ENCODE measurements at regions not wholly inside any gene's neighbourhood (a gene's known extent, or its start where the extent isn't known, plus 50 kb on each side); places are given as distances from the start of the nearest gene placed in this dataset.
A peak's percentile ranks its signal among the peaks of the same experiment; 100 is the strongest.
"Not testable (repeated sequence)": the region's sequence is repeated elsewhere in the genome, so short reads cannot be mapped to it uniquely, and the experiment has no call there.

- Histone ChIP-seq H3K23ac (ENCODE audit: low read depth, low read length, poor library complexity) (no peak overlapping the region), H3K4me1 (ENCODE audit: control insufficient read depth in 2 of 2, insufficient read depth in 1 of 2, low read depth in 1 of 2, low read length in 2 of 2) (no peaks in the 10 kb centered on the region), H2AFZ (ENCODE audit: low read length) (no peak overlapping the region), H2BK12ac (ENCODE audit: low read length) (no peak overlapping the region), H3K9ac (ENCODE audit: low read depth, low read length, poor library complexity) (peak overlapping the region; percentile 50), H2AK5ac (ENCODE audit: low read depth, low read length) (no peak overlapping the region), H3K27ac (replicated peaks; ENCODE audit: low read length) (no peak overlapping the region), H2BK120ac (ENCODE audit: low read depth, low read length) (no peak overlapping the region), H3K79me1 (ENCODE audit: low read depth, low read length) (no peaks in the 10 kb centered on the region), H3K14ac (ENCODE audit: low read length) (peak overlapping the region; percentile 49), H2BK5ac (ENCODE audit: low read length) (no peak overlapping the region), H3K4ac (ENCODE audit: low read length) (no peak overlapping the region), H3K18ac (ENCODE audit: low read length) (no peak overlapping the region), H2BK15ac (ENCODE audit: low read length) (no peak overlapping the region), H3K4me2 (ENCODE audit: insufficient read depth, low read length, poor library complexity, severe bottlenecking) (no peak overlapping the region), H3K4me3 (ENCODE audit: low read length in 2 of 2) (no peak overlapping the region), H4K8ac (ENCODE audit: low read depth, low read length) (no peak overlapping the region), H3K36me3 (replicated peaks in 1 of 2; ENCODE audit: control insufficient read depth in 2 of 2, insufficient read depth in 2 of 2, low read length in 2 of 2) (no peaks in the 10 kb centered on the region), H4K91ac (ENCODE audit: low read depth, low read length, poor library complexity) (no peak overlapping the region), H3K9me3 (replicated peaks in 1 of 2; ENCODE audit: control insufficient read depth in 2 of 2, insufficient read depth in 1 of 2, low read depth in 1 of 2, low read length in 2 of 2) (no peaks in the 10 kb centered on the region), H3K27me3 (ENCODE audit: control insufficient read depth in 3 of 3, insufficient read depth in 3 of 3, low read depth in 1 of 3, low read length in 3 of 3) (peaks cover 0 to 4% (median 0%) of the 10 kb centered on the region in 3 experiments)
- WGBS, 2 donors (ENCODE audit: extremely low coverage in 2 of 2, insufficient read length in 2 of 2, insufficient replicate concordance in 1 of 2): no CpG with 5 or more reads among the region's 8 CpGs
- DNase-seq (ENCODE audit: low spot score): no peak
Observed at GRCh38 chr6:4661391-4661790, 114.8 kb upstream of the CDYL start.

- Histone ChIP-seq H3K18ac (ENCODE audit: low read length) (peak overlapping the region; percentile 15), H2AK5ac (ENCODE audit: low read depth, low read length) (no peak overlapping the region), H3K23ac (ENCODE audit: low read depth, low read length, poor library complexity) (no peak overlapping the region), H3K4me3 (ENCODE audit: low read length in 2 of 2) (no peak overlapping the region), H3K4ac (ENCODE audit: low read length) (no peak overlapping the region), H4K91ac (ENCODE audit: low read depth, low read length, poor library complexity) (no peak overlapping the region), H2BK15ac (ENCODE audit: low read length) (no peak overlapping the region), H2BK5ac (ENCODE audit: low read length) (no peak overlapping the region), H4K8ac (ENCODE audit: low read depth, low read length) (no peak overlapping the region), H2BK12ac (ENCODE audit: low read length) (no peak overlapping the region), H3K4me2 (ENCODE audit: insufficient read depth, low read length, poor library complexity, severe bottlenecking) (no peak overlapping the region), H3K79me1 (ENCODE audit: low read depth, low read length) (no peaks in the 10 kb centered on the region), H3K27me3 (ENCODE audit: control insufficient read depth in 3 of 3, insufficient read depth in 3 of 3, low read depth in 1 of 3, low read length in 3 of 3) (peaks cover 0 to 4% (median 0%) of the 10 kb centered on the region in 3 experiments), H2AFZ (ENCODE audit: low read length) (no peak overlapping the region), H2BK120ac (ENCODE audit: low read depth, low read length) (no peak overlapping the region), H3K27ac (replicated peaks; ENCODE audit: low read length) (no peak overlapping the region), H3K9ac (ENCODE audit: low read depth, low read length, poor library complexity) (no peak overlapping the region), H3K14ac (ENCODE audit: low read length) (peak overlapping the region; percentile 49), H3K4me1 (ENCODE audit: control insufficient read depth in 2 of 2, insufficient read depth in 1 of 2, low read depth in 1 of 2, low read length in 2 of 2) (no peaks in the 10 kb centered on the region), H3K36me3 (replicated peaks in 1 of 2; ENCODE audit: control insufficient read depth in 2 of 2, insufficient read depth in 2 of 2, low read length in 2 of 2) (no peaks in the 10 kb centered on the region), H3K9me3 (replicated peaks in 1 of 2; ENCODE audit: control insufficient read depth in 2 of 2, insufficient read depth in 1 of 2, low read depth in 1 of 2, low read length in 2 of 2) (no peaks in the 10 kb centered on the region)
- DNase-seq (ENCODE audit: low spot score): no peak
- WGBS, 2 donors (ENCODE audit: extremely low coverage in 2 of 2, insufficient read length in 2 of 2, insufficient replicate concordance in 1 of 2): no CpG with 5 or more reads among the region's 22 CpGs
Observed at GRCh38 chr6:4660377-4661321, 115.6 kb upstream of the CDYL start.

GRCh38 chr6:4659719-4660118 lies 116.5 kb upstream of the CDYL start:
- H3K4me3 ChIP-seq (ENCODE audit: low read length in 2 of 2): not testable (repeated sequence)

GRCh38 chr6:4658486-4658885 lies 117.7 kb upstream of the CDYL start:
- Histone ChIP-seq H3K27ac (replicated peaks; ENCODE audit: low read length) (no peak overlapping the region), H3K9me3 (replicated peaks in 1 of 2; ENCODE audit: control insufficient read depth in 2 of 2, insufficient read depth in 1 of 2, low read depth in 1 of 2, low read length in 2 of 2) (no peaks in the 10 kb centered on the region), H3K9ac (ENCODE audit: low read depth, low read length, poor library complexity) (no peak overlapping the region), H4K8ac (ENCODE audit: low read depth, low read length) (no peak overlapping the region), H4K91ac (ENCODE audit: low read depth, low read length, poor library complexity) (no peak overlapping the region), H2BK5ac (ENCODE audit: low read length) (no peak overlapping the region), H2BK15ac (ENCODE audit: low read length) (no peak overlapping the region), H2BK120ac (ENCODE audit: low read depth, low read length) (no peak overlapping the region), H3K79me1 (ENCODE audit: low read depth, low read length) (no peaks in the 10 kb centered on the region), H3K14ac (ENCODE audit: low read length) (no peak overlapping the region), H3K27me3 (ENCODE audit: control insufficient read depth in 3 of 3, insufficient read depth in 3 of 3, low read depth in 1 of 3, low read length in 3 of 3) (no peaks in the 10 kb centered on the region), H3K4ac (ENCODE audit: low read length) (no peak overlapping the region), H3K18ac (ENCODE audit: low read length) (no peak overlapping the region), H3K4me3 (ENCODE audit: low read length in 2 of 2) (no peak overlapping the region), H2BK12ac (ENCODE audit: low read length) (no peak overlapping the region), H3K4me1 (ENCODE audit: control insufficient read depth in 2 of 2, insufficient read depth in 1 of 2, low read depth in 1 of 2, low read length in 2 of 2) (peaks cover 0 to 5% of the 10 kb centered on the region in 2 donors), H3K36me3 (replicated peaks in 1 of 2; ENCODE audit: control insufficient read depth in 2 of 2, insufficient read depth in 2 of 2, low read length in 2 of 2) (no peaks in the 10 kb centered on the region), H2AK5ac (ENCODE audit: low read depth, low read length) (no peak overlapping the region), H2AFZ (ENCODE audit: low read length) (no peak overlapping the region), H3K4me2 (ENCODE audit: insufficient read depth, low read length, poor library complexity, severe bottlenecking) (no peak overlapping the region), H3K23ac (ENCODE audit: low read depth, low read length, poor library complexity) (no peak overlapping the region)
- no peak for DNase-seq (ENCODE audit: low spot score)
- no CpG with 5 or more reads among the region's 6 CpGs for WGBS, 2 donors (ENCODE audit: extremely low coverage in 2 of 2, insufficient read length in 2 of 2, insufficient replicate concordance in 1 of 2)

More at GRCh38 chr6:4659719-4660118, 116.5 kb upstream of the CDYL start:
- not testable (repeated sequence) for H3K4me1 ChIP-seq (ENCODE audit: control insufficient read depth in 2 of 2, insufficient read depth in 1 of 2, low read depth in 1 of 2, low read length in 2 of 2); H3K27ac ChIP-seq (replicated peaks; ENCODE audit: low read length); H2AFZ ChIP-seq (ENCODE audit: low read length); H2AK5ac ChIP-seq (ENCODE audit: low read depth, low read length); H3K36me3 ChIP-seq (replicated peaks in 1 of 2; ENCODE audit: control insufficient read depth in 2 of 2, insufficient read depth in 2 of 2, low read length in 2 of 2); H2BK5ac ChIP-seq (ENCODE audit: low read length); H3K23ac ChIP-seq (ENCODE audit: low read depth, low read length, poor library complexity); H3K4ac ChIP-seq (ENCODE audit: low read length); DNase-seq (ENCODE audit: low spot score); H3K9ac ChIP-seq (ENCODE audit: low read depth, low read length, poor library complexity); H2BK120ac ChIP-seq (ENCODE audit: low read depth, low read length); H3K9me3 ChIP-seq (replicated peaks in 1 of 2; ENCODE audit: control insufficient read depth in 2 of 2, insufficient read depth in 1 of 2, low read depth in 1 of 2, low read length in 2 of 2); H3K14ac ChIP-seq (ENCODE audit: low read length); H2BK12ac ChIP-seq (ENCODE audit: low read length); H2BK15ac ChIP-seq (ENCODE audit: low read length); H4K8ac ChIP-seq (ENCODE audit: low read depth, low read length); H3K27me3 ChIP-seq (ENCODE audit: control insufficient read depth in 3 of 3, insufficient read depth in 3 of 3, low read depth in 1 of 3, low read length in 3 of 3); H3K18ac ChIP-seq (ENCODE audit: low read length); H3K79me1 ChIP-seq (ENCODE audit: low read depth, low read length); H3K4me2 ChIP-seq (ENCODE audit: insufficient read depth, low read length, poor library complexity, severe bottlenecking); H4K91ac ChIP-seq (ENCODE audit: low read depth, low read length, poor library complexity)
- WGBS, 2 donors (ENCODE audit: extremely low coverage in 2 of 2, insufficient read length in 2 of 2, insufficient replicate concordance in 1 of 2): no CpG with 5 or more reads among the region's 2 CpGs

Measured in neuronal stem cell (in vitro differentiated cells).